Mesendoderm (in vitro differentiated cells): ENCODE measurements at regions not wholly inside any gene's neighbourhood (a gene's known extent, or its start where the extent isn't known, plus 50 kb on each side); places are given as distances from the start of the nearest gene placed in this dataset.
"Not testable (repeated sequence)": the region's sequence is repeated elsewhere in the genome, so short reads cannot be mapped to it uniquely, and the experiment has no call there.

Experiments
- DNase-seq: peaks from one replicate; pipeline ENCODE4 v3.0.0; 2013
- H2AK5ac ChIP-seq: 2 replicates; pipeline ENCODE4 v1.6.1; 2013; ENCODE audit warnings: low read length, inconsistent platforms
- H2BK120ac ChIP-seq: 2 replicates; pipeline ENCODE4 v1.6.1; 2013; ENCODE audit warnings: low read depth, mild to moderate bottlenecking, low read length, moderate library complexity, mixed read lengths
- H2BK15ac ChIP-seq: replicated peaks from 2 replicates; pipeline ENCODE4 v1.6.1; 2013; ENCODE audit warnings: low read depth, mild to moderate bottlenecking, moderate library complexity
- H2BK5ac ChIP-seq: 2 replicates; pipeline ENCODE4 v1.6.1; 2013; ENCODE audit warnings: low read length, inconsistent platforms
- H3K18ac ChIP-seq: 2 replicates; pipeline ENCODE4 v1.6.1; 2013; ENCODE audit warnings: mild to moderate bottlenecking, low read length, mixed read lengths
- H3K23ac ChIP-seq: one replicate; pipeline ENCODE4 v1.6.1; 2013; ENCODE audit warnings: low read length
- H3K27ac ChIP-seq: 2 replicates; pipeline ENCODE4 v1.5.1; 2013; ENCODE audit warnings: low read depth, mild to moderate bottlenecking, inconsistent platforms, low read length, moderate library complexity
- H3K27me3 ChIP-seq: 2 replicates; pipeline ENCODE4 v1.6.1; 2013; ENCODE audit warnings: low read length, control low read depth, mild to moderate bottlenecking, inconsistent platforms; ENCODE audit not compliant: insufficient read depth, poor library complexity
- H3K36me3 ChIP-seq: 2 replicates; pipeline ENCODE4 v1.6.1; 2013; ENCODE audit warnings: low read length, inconsistent platforms; ENCODE audit not compliant: control insufficient read depth, insufficient read depth
- H3K4ac ChIP-seq: one replicate; pipeline ENCODE4 v1.6.1; 2013; ENCODE audit warnings: low read depth, mild to moderate bottlenecking, low read length, moderate library complexity
- H3K4me1 ChIP-seq: 2 replicates; pipeline ENCODE4 v1.6.1; 2013; ENCODE audit warnings: low read depth, low read length, inconsistent platforms; ENCODE audit not compliant: control insufficient read depth
- H3K4me2 ChIP-seq: 2 replicates; pipeline ENCODE4 v1.6.1; 2013; ENCODE audit warnings: low read length
- H3K4me3 ChIP-seq: 2 replicates; pipeline ENCODE4 v1.5.1; 2013; ENCODE audit warnings: mild to moderate bottlenecking, low read length
- H3K56ac ChIP-seq: one replicate; pipeline ENCODE4 v1.6.1; 2013; ENCODE audit warnings: low read length
- H3K79me1 ChIP-seq: 2 replicates; pipeline ENCODE4 v1.6.1; 2013; ENCODE audit warnings: low read length, inconsistent platforms
- H3K79me2 ChIP-seq: 2 replicates; pipeline ENCODE4 v1.6.1; 2013; ENCODE audit warnings: mild to moderate bottlenecking, low read length; ENCODE audit not compliant: control insufficient read depth, insufficient read depth
- H3K9ac ChIP-seq: 2 replicates; pipeline ENCODE4 v1.6.1; 2013; ENCODE audit warnings: low read length, inconsistent platforms
- H4K5ac ChIP-seq: one replicate; pipeline ENCODE4 v1.6.1; 2013; ENCODE audit warnings: low read length
- H4K8ac ChIP-seq: one replicate; pipeline ENCODE4 v1.6.1; 2013; ENCODE audit warnings: low read depth, mild to moderate bottlenecking, control low read depth, low read length, moderate library complexity
- WGBS: extraction: QIAGEN DNeasy Blood & Tissue Kit; methylation state at CpG from one replicate; pipeline ENCODE4 v1.1.7; 2013; ENCODE audit warnings: low lambda C conversion rate, missing lambda C conversion rate; ENCODE audit not compliant: insufficient coverage; ENCODE audit errors: extremely low coverage; 5-methylcytosine and 5-hydroxymethylcytosine counted together

- H3K79me2 ChIP-seq: no peaks in the 10 kb centered on the region
- no peak overlapping the region for H4K5ac ChIP-seq
- no peak overlapping the region for H3K56ac ChIP-seq
- H3K79me1 ChIP-seq: no peaks in the 10 kb centered on the region
- H3K23ac ChIP-seq: no peak overlapping the region
- no peak overlapping the region for H2BK15ac ChIP-seq
- no peak overlapping the region for H2AK5ac ChIP-seq
- no peak overlapping the region for H3K4ac ChIP-seq
- H3K4me3 ChIP-seq: no peak overlapping the region
- no peaks in the 10 kb centered on the region for H3K4me1 ChIP-seq
- no peak for DNase-seq
- no peaks in the 10 kb centered on the region for H3K27me3 ChIP-seq
- H3K4me2 ChIP-seq: no peak overlapping the region
- no peak overlapping the region for H2BK5ac ChIP-seq
- 100% methylated on average over 1 of the region's 2 CpGs for WGBS
- no peak overlapping the region for H2BK120ac ChIP-seq
- no peak overlapping the region for H3K18ac ChIP-seq
- no peak overlapping the region for H3K9ac ChIP-seq
- no peak overlapping the region for H3K27ac ChIP-seq
- no peaks in the 10 kb centered on the region for H3K36me3 ChIP-seq
- H4K8ac ChIP-seq: no peak overlapping the region
These were observed 1849.5 kb upstream of the ACO1 start for GRCh38 chr9:30534896-30535295.

GRCh38 chr9:30536494-30536893 lies 1847.9 kb upstream of the ACO1 start:
- Histone ChIP-seq H3K56ac (no peak overlapping the region), H3K36me3 (no peaks in the 10 kb centered on the region), H4K8ac (no peak overlapping the region), H3K4me3 (no peak overlapping the region), H2AK5ac (no peak overlapping the region), H3K27ac (no peak overlapping the region), H3K4me1 (no peaks in the 10 kb centered on the region), H3K79me2 (no peaks in the 10 kb centered on the region), H3K4me2 (no peak overlapping the region), H2BK15ac (no peak overlapping the region), H3K23ac (no peak overlapping the region), H3K27me3 (no peaks in the 10 kb centered on the region), H3K18ac (no peak overlapping the region), H3K9ac (no peak overlapping the region), H2BK120ac (no peak overlapping the region), H3K4ac (no peak overlapping the region), H3K79me1 (no peaks in the 10 kb centered on the region), H2BK5ac (no peak overlapping the region), H4K5ac (no peak overlapping the region)
- DNase-seq: no peak
- no CpG with 5 or more reads among the region's 3 CpGs for WGBS

- no CpG with 5 or more reads among the region's 15 CpGs for WGBS
- H3K56ac ChIP-seq: not testable (repeated sequence)
These were observed 1844.7 kb upstream of the ACO1 start for GRCh38 chr9:30539696-30540095.

GRCh38 chr9:30574355-30575151 lies 1809.9 kb upstream of the ACO1 start:
- Histone ChIP-seq H3K4ac (no peak overlapping the region), H4K8ac (no peak overlapping the region), H3K27ac (no peak overlapping the region), H3K23ac (no peak overlapping the region), H3K9ac (no peak overlapping the region), H2AK5ac (no peak overlapping the region), H3K4me1 (no peaks in the 10 kb centered on the region), H3K79me1 (no peaks in the 10 kb centered on the region), H3K4me3 (no peak overlapping the region), H3K27me3 (no peaks in the 10 kb centered on the region), H3K79me2 (no peaks in the 10 kb centered on the region), H2BK5ac (no peak overlapping the region), H4K5ac (no peak overlapping the region), H3K36me3 (no peaks in the 10 kb centered on the region), H2BK120ac (no peak overlapping the region), H3K4me2 (no peak overlapping the region), H3K18ac (no peak overlapping the region), H3K56ac (no peak overlapping the region), H2BK15ac (no peak overlapping the region)
- WGBS: no CpG with 5 or more reads among the region's 28 CpGs
- DNase-seq: no peak

More at GRCh38 chr9:30539696-30540095, 1844.7 kb upstream of the ACO1 start:
- H2AK5ac ChIP-seq, H3K4me3 ChIP-seq, H3K27me3 ChIP-seq, H3K79me2 ChIP-seq, H3K4me1 ChIP-seq, H4K5ac ChIP-seq, H4K8ac ChIP-seq, H3K4me2 ChIP-seq, H3K36me3 ChIP-seq, H2BK5ac ChIP-seq, H3K23ac ChIP-seq, H2BK15ac ChIP-seq, H3K9ac ChIP-seq, H3K27ac ChIP-seq, H3K18ac ChIP-seq, H2BK120ac ChIP-seq, DNase-seq, H3K79me1 ChIP-seq, H3K4ac ChIP-seq: not testable (repeated sequence)

- H3K79me2 ChIP-seq: no peaks in the 10 kb centered on the region
- H3K4me2 ChIP-seq: no peak overlapping the region
- no peak overlapping the region for H3K18ac ChIP-seq
- H3K56ac ChIP-seq: no peak overlapping the region
- H4K5ac ChIP-seq: no peak overlapping the region
- no peak overlapping the region for H3K4me3 ChIP-seq
- H3K4ac ChIP-seq: no peak overlapping the region
- no peak overlapping the region for H3K9ac ChIP-seq
- H3K27ac ChIP-seq: no peak overlapping the region
- no peaks in the 10 kb centered on the region for H3K27me3 ChIP-seq
- H2BK120ac ChIP-seq: no peak overlapping the region
- no peak overlapping the region for H3K23ac ChIP-seq
- H2BK15ac ChIP-seq: no peak overlapping the region
- no peaks in the 10 kb centered on the region for H3K79me1 ChIP-seq
- no peak overlapping the region for H2AK5ac ChIP-seq
- DNase-seq: no peak
- H2BK5ac ChIP-seq: no peak overlapping the region
- no peaks in the 10 kb centered on the region for H3K36me3 ChIP-seq
- H4K8ac ChIP-seq: no peak overlapping the region
- no peaks in the 10 kb centered on the region for H3K4me1 ChIP-seq
- WGBS: no CpG with 5 or more reads among the region's 16 CpGs
These were observed 1809.2 kb upstream of the ACO1 start for GRCh38 chr9:30575218-30575617.

- no peak overlapping the region for H4K8ac ChIP-seq
- no peak overlapping the region for H3K4ac ChIP-seq
- no peak overlapping the region for H2AK5ac ChIP-seq
- no peak overlapping the region for H2BK120ac ChIP-seq
- no peak overlapping the region for H3K4me3 ChIP-seq
- no peak overlapping the region for H3K23ac ChIP-seq
- no peak overlapping the region for H2BK15ac ChIP-seq
- H3K9ac ChIP-seq: no peak overlapping the region
- no peak overlapping the region for H3K18ac ChIP-seq
- no peak overlapping the region for H2BK5ac ChIP-seq
- no peaks in the 10 kb centered on the region for H3K27me3 ChIP-seq
- no peak for DNase-seq
- H3K27ac ChIP-seq: no peak overlapping the region
- no peak overlapping the region for H3K56ac ChIP-seq
- no peak overlapping the region for H4K5ac ChIP-seq
- no peaks in the 10 kb centered on the region for H3K4me1 ChIP-seq
- H3K79me1 ChIP-seq: no peaks in the 10 kb centered on the region
- WGBS: no CpG with 5 or more reads among the region's 12 CpGs
- H3K4me2 ChIP-seq: no peak overlapping the region
- H3K79me2 ChIP-seq: no peaks in the 10 kb centered on the region
- no peaks in the 10 kb centered on the region for H3K36me3 ChIP-seq
These were observed 1808.8 kb upstream of the ACO1 start for GRCh38 chr9:30575691-30576090.
